Central memory CD8-positive, alpha-beta T cell (primary cell): ENCODE measurements at regions not wholly inside any gene's neighbourhood (a gene's known extent, or its start where the extent isn't known, plus 50 kb on each side); places are given as distances from the start of the nearest gene placed in this dataset.

Experiments
- ATAC-seq: fragments of 150-1000 bp; cut with Tn5 transposase; replicated peaks from 2 replicates; pipeline ENCODE4 v1.10.0; 2022; ENCODE audit warnings: mild to moderate bottlenecking, moderate FRiP score, moderate number of reproducible peaks; ENCODE audit not compliant: poor library complexity, severe bottlenecking; ENCODE audit errors: extremely low read depth
- DNase-seq, 2 donors: peaks; one replicate each; pipeline ENCODE4 v3.0.0; 2021; ENCODE audit warnings: low spot score in 2 of 2
- H3K27ac Mint-ChIP-seq: one replicate; pipeline ENCODE4 v1.8.0; 2022; ENCODE audit warnings: low read depth, mild to moderate bottlenecking, moderate library complexity, mixed read lengths
- H3K27me3 Mint-ChIP-seq: one replicate; pipeline ENCODE4 v1.8.0; 2022; ENCODE audit warnings: mixed read lengths
- H3K36me3 Mint-ChIP-seq: one replicate; pipeline ENCODE4 v1.8.0; 2022; ENCODE audit warnings: mild to moderate bottlenecking, moderate library complexity, mixed read lengths; ENCODE audit not compliant: insufficient read depth
- H3K4me1 Mint-ChIP-seq: one replicate; pipeline ENCODE4 v1.8.0; 2022; ENCODE audit warnings: mixed read lengths
- H3K4me3 Mint-ChIP-seq: one replicate; pipeline ENCODE4 v1.8.0; 2022; ENCODE audit warnings: mild to moderate bottlenecking, moderate library complexity, mixed read lengths
- H3K9me3 Mint-ChIP-seq: one replicate; pipeline ENCODE4 v1.8.0; 2022; ENCODE audit warnings: mixed read lengths

GRCh38 chr10:64265961-64266360, 744.8 kb downstream of the REEP3 start:
- Mint-ChIP-seq H3K4me1 (no peaks in the 10 kb centered on the region), H3K27ac (no peak overlapping the region), H3K4me3 (no peak overlapping the region), H3K27me3 (no peaks in the 10 kb centered on the region), H3K9me3 (peaks cover 29% of the 10 kb centered on the region), H3K36me3 (no peaks in the 10 kb centered on the region)
- no peak for DNase-seq
- no peak for ATAC-seq

GRCh38 chr10:64271508-64271907, 750.3 kb downstream of the REEP3 start:
- no peak overlapping the region for H3K27ac Mint-ChIP-seq
- H3K9me3 Mint-ChIP-seq = peaks cover 14% of the 10 kb centered on the region
- ATAC-seq = no peak
- H3K4me1 Mint-ChIP-seq = no peaks in the 10 kb centered on the region
- no peak overlapping the region for H3K4me3 Mint-ChIP-seq
- DNase-seq = no peak
- H3K36me3 Mint-ChIP-seq = no peaks in the 10 kb centered on the region
- H3K27me3 Mint-ChIP-seq = no peaks in the 10 kb centered on the region

- H3K9me3 Mint-ChIP-seq = peaks cover 16% of the 10 kb centered on the region
- H3K36me3 Mint-ChIP-seq = no peaks in the 10 kb centered on the region
- no peak overlapping the region for H3K27ac Mint-ChIP-seq
- ATAC-seq (no peak), DNase-seq (no peak)
- H3K4me1 Mint-ChIP-seq = no peaks in the 10 kb centered on the region
- H3K4me3 Mint-ChIP-seq = no peak overlapping the region
- no peaks in the 10 kb centered on the region for H3K27me3 Mint-ChIP-seq
These were observed 750.8 kb downstream of the REEP3 start for GRCh38 chr10:64271983-64272382.

- no peak for ATAC-seq
- no peaks in the 10 kb centered on the region for H3K36me3 Mint-ChIP-seq
- peaks cover 11% of the 10 kb centered on the region for H3K9me3 Mint-ChIP-seq
- H3K27ac Mint-ChIP-seq = no peak overlapping the region
- H3K4me1 Mint-ChIP-seq = no peaks in the 10 kb centered on the region
- H3K27me3 Mint-ChIP-seq = no peaks in the 10 kb centered on the region
- DNase-seq = no peak
- no peak overlapping the region for H3K4me3 Mint-ChIP-seq
These were observed 753.8 kb downstream of the REEP3 start for GRCh38 chr10:64275001-64275400.

- Mint-ChIP-seq H3K4me3 (no peak overlapping the region), H3K4me1 (no peaks in the 10 kb centered on the region), H3K27me3 (no peaks in the 10 kb centered on the region), H3K36me3 (no peaks in the 10 kb centered on the region), H3K9me3 (peaks cover 11% of the 10 kb centered on the region), H3K27ac (no peak overlapping the region)
- no peak for ATAC-seq
- no peak for DNase-seq
These were observed 754.6 kb downstream of the REEP3 start for GRCh38 chr10:64275774-64276173.

GRCh38 chr10:64277536-64277935, 756.3 kb downstream of the REEP3 start:
- DNase-seq (no peak), ATAC-seq (no peak)
- H3K27me3 Mint-ChIP-seq = no peaks in the 10 kb centered on the region
- no peaks in the 10 kb centered on the region for H3K36me3 Mint-ChIP-seq
- no peak overlapping the region for H3K4me3 Mint-ChIP-seq
- H3K9me3 Mint-ChIP-seq = peaks cover 14% of the 10 kb centered on the region
- no peak overlapping the region for H3K27ac Mint-ChIP-seq
- no peaks in the 10 kb centered on the region for H3K4me1 Mint-ChIP-seq

- DNase-seq (no peak), ATAC-seq (no peak)
- Mint-ChIP-seq H3K27me3 (no peaks in the 10 kb centered on the region), H3K36me3 (no peaks in the 10 kb centered on the region), H3K4me3 (no peak overlapping the region), H3K4me1 (no peaks in the 10 kb centered on the region), H3K9me3 (peaks cover 14% of the 10 kb centered on the region), H3K27ac (no peak overlapping the region)
These were observed 762.4 kb downstream of the REEP3 start for GRCh38 chr10:64283621-64284020.

GRCh38 chr10:64286533-64286932, 765.3 kb downstream of the REEP3 start:
- DNase-seq (no peak), ATAC-seq (no peak)
- Mint-ChIP-seq H3K36me3 (no peaks in the 10 kb centered on the region), H3K9me3 (peaks cover 14% of the 10 kb centered on the region), H3K27ac (no peak overlapping the region), H3K27me3 (no peaks in the 10 kb centered on the region), H3K4me3 (no peak overlapping the region), H3K4me1 (no peaks in the 10 kb centered on the region)

GRCh38 chr10:64288404-64288803, 767.2 kb downstream of the REEP3 start:
- Mint-ChIP-seq H3K4me3 (no peak overlapping the region), H3K27me3 (no peaks in the 10 kb centered on the region), H3K36me3 (no peaks in the 10 kb centered on the region), H3K27ac (no peak overlapping the region), H3K9me3 (peaks cover 5% of the 10 kb centered on the region), H3K4me1 (no peaks in the 10 kb centered on the region)
- ATAC-seq = no peak
- DNase-seq = no peak

- H3K27ac Mint-ChIP-seq = no peak overlapping the region
- H3K36me3 Mint-ChIP-seq = no peaks in the 10 kb centered on the region
- ATAC-seq = no peak
- peaks cover 16% of the 10 kb centered on the region for H3K9me3 Mint-ChIP-seq
- no peaks in the 10 kb centered on the region for H3K4me1 Mint-ChIP-seq
- no peak overlapping the region for H3K4me3 Mint-ChIP-seq
- DNase-seq = no peak
- no peaks in the 10 kb centered on the region for H3K27me3 Mint-ChIP-seq
These were observed 782.4 kb downstream of the REEP3 start for GRCh38 chr10:64303566-64303965.

- H3K4me3 Mint-ChIP-seq = no peak overlapping the region
- no peak overlapping the region for H3K27ac Mint-ChIP-seq
- no peaks in the 10 kb centered on the region for H3K27me3 Mint-ChIP-seq
- ATAC-seq = no peak
- H3K9me3 Mint-ChIP-seq = peaks cover 26% of the 10 kb centered on the region
- H3K4me1 Mint-ChIP-seq = no peaks in the 10 kb centered on the region
- no peak for DNase-seq
- no peaks in the 10 kb centered on the region for H3K36me3 Mint-ChIP-seq
These were observed 785.6 kb downstream of the REEP3 start for GRCh38 chr10:64306729-64307327.

GRCh38 chr10:64312876-64313275, 791.7 kb downstream of the REEP3 start:
- peaks cover 21% of the 10 kb centered on the region for H3K9me3 Mint-ChIP-seq
- ATAC-seq = no peak
- no peak overlapping the region for H3K4me3 Mint-ChIP-seq
- no peaks in the 10 kb centered on the region for H3K27me3 Mint-ChIP-seq
- H3K4me1 Mint-ChIP-seq = no peaks in the 10 kb centered on the region
- no peak for DNase-seq
- H3K27ac Mint-ChIP-seq = no peak overlapping the region
- H3K36me3 Mint-ChIP-seq = no peaks in the 10 kb centered on the region

GRCh38 chr10:64313967-64314366, 792.8 kb downstream of the REEP3 start:
- Mint-ChIP-seq H3K27ac (no peak overlapping the region), H3K4me1 (no peaks in the 10 kb centered on the region), H3K4me3 (no peak overlapping the region), H3K9me3 (peaks cover 21% of the 10 kb centered on the region), H3K27me3 (no peaks in the 10 kb centered on the region), H3K36me3 (no peaks in the 10 kb centered on the region)
- no peak for DNase-seq
- no peak for ATAC-seq

- H3K36me3 Mint-ChIP-seq = no peaks in the 10 kb centered on the region
- peaks cover 18% of the 10 kb centered on the region for H3K9me3 Mint-ChIP-seq
- no peak for DNase-seq
- no peak overlapping the region for H3K27ac Mint-ChIP-seq
- H3K4me3 Mint-ChIP-seq = no peak overlapping the region
- H3K27me3 Mint-ChIP-seq = no peaks in the 10 kb centered on the region
- no peaks in the 10 kb centered on the region for H3K4me1 Mint-ChIP-seq
- no peak for ATAC-seq
These were observed 795.2 kb downstream of the REEP3 start for GRCh38 chr10:64316416-64316815.
